ENCODE measurements at regions not wholly inside any gene's neighbourhood (a gene's known extent, or its start where the extent isn't known, plus 50 kb on each side); places are given as distances from the start of the nearest gene placed in this dataset.

GRCh38 chr10:3906511-3907111 lies 121.6 kb upstream of the KLF6 start:
- Mint-ChIP-seq H3K4me3 (no peak overlapping the region), H3K27me3 (no peaks in the 10 kb centered on the region), H3K9me3 (peaks cover 1% of the 10 kb centered on the region), H3K36me3 (peaks cover 13% of the 10 kb centered on the region), H3K27ac (no peak overlapping the region), H3K4me1 (peaks cover 9% of the 10 kb centered on the region)
- DNase-seq, result no peak
- POLR2A ChIA-PET, result interaction anchor here (0.6 to 1.1 kb wide), 2 partner anchors 97 to 122 kb away, joined by 3 to 5 read pairs; partner anchors contain the start of gene KLF6
- no peak for ATAC-seq (ENCODE audit: low read depth)

GRCh38 chr10:3904419-3904960 lies 119.5 kb upstream of the KLF6 start:
- Mint-ChIP-seq H3K4me1 (peaks cover 13% of the 10 kb centered on the region), H3K36me3 (peaks cover 13% of the 10 kb centered on the region), H3K9me3 (peaks cover 1% of the 10 kb centered on the region), H3K27ac (peak overlapping the region; percentile 38), H3K27me3 (no peaks in the 10 kb centered on the region), H3K4me3 (no peak overlapping the region)
- POLR2A ChIA-PET, result no interaction called here
- no peak for DNase-seq
- ATAC-seq (ENCODE audit: low read depth), result no peak

GRCh38 chr10:3902809-3903410 lies 117.9 kb upstream of the KLF6 start:
- no peak for ATAC-seq (ENCODE audit: low read depth)

GRCh38 chr10:3902054-3902808 lies 117.2 kb upstream of the KLF6 start:
- no peak overlapping the region for H3K4me3 Mint-ChIP-seq
- DNase-seq, result no peak

More at GRCh38 chr10:3902809-3903410, 117.9 kb upstream of the KLF6 start:
- Mint-ChIP-seq H3K4me3 (no peak overlapping the region), H3K4me1 (peaks cover 13% of the 10 kb centered on the region), H3K27me3 (no peaks in the 10 kb centered on the region), H3K36me3 (peaks cover 15% of the 10 kb centered on the region), H3K27ac (no peak overlapping the region), H3K9me3 (peaks cover 1% of the 10 kb centered on the region)
- DNase-seq, result no peak
- POLR2A ChIA-PET, result interaction anchor here (1.8 kb wide), 1 partner anchor 118 kb away, joined by 5 read pairs; the partner anchor contains the start of gene KLF6

GRCh38 chr10:3901370-3901769 lies 116.4 kb upstream of the KLF6 start:
- Mint-ChIP-seq H3K27ac (no peak overlapping the region), H3K9me3 (peaks cover 1% of the 10 kb centered on the region), H3K4me1 (peaks cover 13% of the 10 kb centered on the region), H3K36me3 (peaks cover 14% of the 10 kb centered on the region), H3K4me3 (no peak overlapping the region), H3K27me3 (no peaks in the 10 kb centered on the region)
- no peak for ATAC-seq (ENCODE audit: low read depth)
- DNase-seq, result no peak
- POLR2A ChIA-PET, result interaction anchor here (1.8 kb wide), 1 partner anchor 116 kb away, joined by 5 read pairs; the partner anchor contains the start of gene KLF6

More at GRCh38 chr10:3902054-3902808, 117.2 kb upstream of the KLF6 start:
- POLR2A ChIA-PET, result interaction anchor here (1.8 kb wide), 1 partner anchor 117 kb away, joined by 5 read pairs; the partner anchor contains the start of gene KLF6
- no peak for ATAC-seq (ENCODE audit: low read depth)
- peaks cover 15% of the 10 kb centered on the region for H3K36me3 Mint-ChIP-seq
- H3K9me3 Mint-ChIP-seq, result peaks cover 1% of the 10 kb centered on the region
- no peaks in the 10 kb centered on the region for H3K27me3 Mint-ChIP-seq
- H3K27ac Mint-ChIP-seq, result no peak overlapping the region
- H3K4me1 Mint-ChIP-seq, result peaks cover 13% of the 10 kb centered on the region

GRCh38 chr10:3900391-3900790 lies 115.4 kb upstream of the KLF6 start:
- Mint-ChIP-seq H3K27me3 (no peaks in the 10 kb centered on the region), H3K27ac (no peak overlapping the region), H3K4me1 (peaks cover 13% of the 10 kb centered on the region), H3K9me3 (peaks cover 1% of the 10 kb centered on the region), H3K4me3 (no peak overlapping the region), H3K36me3 (peaks cover 9% of the 10 kb centered on the region)
- ATAC-seq (ENCODE audit: low read depth), result no peak
- no peak for DNase-seq
- POLR2A ChIA-PET, result no interaction called here

GRCh38 chr10:3898821-3899220 lies 113.8 kb upstream of the KLF6 start:
- H3K27me3 Mint-ChIP-seq, result no peaks in the 10 kb centered on the region
- H3K9me3 Mint-ChIP-seq, result peaks cover 1% of the 10 kb centered on the region
- H3K4me3 Mint-ChIP-seq, result no peak overlapping the region
- POLR2A ChIA-PET, result no interaction called here
- peaks cover 6% of the 10 kb centered on the region for H3K36me3 Mint-ChIP-seq
- no peak overlapping the region for H3K27ac Mint-ChIP-seq
- ATAC-seq (ENCODE audit: low read depth) (no peak), DNase-seq (no peak)
- H3K4me1 Mint-ChIP-seq, result peaks cover 18% of the 10 kb centered on the region

GRCh38 chr10:3897156-3897555 lies 112.1 kb upstream of the KLF6 start:
- ATAC-seq (ENCODE audit: low read depth), result no peak
- H3K4me1 Mint-ChIP-seq, result peaks cover 24% of the 10 kb centered on the region
- H3K36me3 Mint-ChIP-seq, result peaks cover 4% of the 10 kb centered on the region
- no peak for DNase-seq
- H3K4me3 Mint-ChIP-seq, result no peak overlapping the region
- no peaks in the 10 kb centered on the region for H3K9me3 Mint-ChIP-seq
- no peak overlapping the region for H3K27ac Mint-ChIP-seq
- POLR2A ChIA-PET, result no interaction called here
- H3K27me3 Mint-ChIP-seq, result no peaks in the 10 kb centered on the region

GRCh38 chr10:3896161-3896560 lies 111.2 kb upstream of the KLF6 start:
- POLR2A ChIA-PET, result interaction anchor here (1.1 kb wide), 1 partner anchor 111 kb away, joined by 3 read pairs; the partner anchor contains the start of gene KLF6
- no peak for ATAC-seq (ENCODE audit: low read depth)

GRCh38 chr10:3895045-3895631 lies 110.1 kb upstream of the KLF6 start:
- Mint-ChIP-seq H3K27me3 (no peaks in the 10 kb centered on the region), H3K36me3 (peaks cover 4% of the 10 kb centered on the region), H3K4me1 (peaks cover 20% of the 10 kb centered on the region), H3K27ac (no peak overlapping the region), H3K4me3 (no peak overlapping the region), H3K9me3 (peaks cover 4% of the 10 kb centered on the region)
- POLR2A ChIA-PET, result no interaction called here
- DNase-seq, result no peak
- ATAC-seq (ENCODE audit: low read depth), result no peak

More at GRCh38 chr10:3896161-3896560, 111.2 kb upstream of the KLF6 start:
- Mint-ChIP-seq H3K27ac (no peak overlapping the region), H3K4me3 (no peak overlapping the region), H3K27me3 (no peaks in the 10 kb centered on the region), H3K9me3 (peaks cover 3% of the 10 kb centered on the region), H3K36me3 (peaks cover 4% of the 10 kb centered on the region), H3K4me1 (peaks cover 21% of the 10 kb centered on the region)
- no peak for DNase-seq

- DNase-seq (no peak), ATAC-seq (ENCODE audit: low read depth) (no peak)
- Mint-ChIP-seq H3K27ac (no peak overlapping the region), H3K4me1 (peaks cover 20% of the 10 kb centered on the region), H3K9me3 (peaks cover 4% of the 10 kb centered on the region), H3K4me3 (no peak overlapping the region), H3K27me3 (no peaks in the 10 kb centered on the region), H3K36me3 (peaks cover 4% of the 10 kb centered on the region)
- POLR2A ChIA-PET, result no interaction called here
These were observed 109.0 kb upstream of the KLF6 start for GRCh38 chr10:3893901-3894563.

GRCh38 chr10:3892440-3893425 lies 107.7 kb upstream of the KLF6 start:
- ATAC-seq (ENCODE audit: low read depth) (peak; percentile 73), DNase-seq (no peak)
- POLR2A ChIA-PET, result interaction anchor here (0.6 to 1.6 kb wide), 4 partner anchors 13 to 108 kb away, joined by 3 to 6 read pairs (median 3); partner anchors contain the start of gene KLF6
- peaks cover 24% of the 10 kb centered on the region for H3K4me1 Mint-ChIP-seq
- H3K27ac Mint-ChIP-seq, result peak overlapping the region; percentile 17
- H3K9me3 Mint-ChIP-seq, result peaks cover 4% of the 10 kb centered on the region
- no peak overlapping the region for H3K4me3 Mint-ChIP-seq
- H3K27me3 Mint-ChIP-seq, result no peaks in the 10 kb centered on the region
- H3K36me3 Mint-ChIP-seq, result no peaks in the 10 kb centered on the region
